IMR-90 (cell line): ENCODE measurements at regions not wholly inside any gene's neighbourhood (a gene's known extent, or its start where the extent isn't known, plus 50 kb on each side); places are given as distances from the start of the nearest gene placed in this dataset.

Experiments
- ATAC-seq: fragments of 200-7000 bp; cut with Tn5 transposase; 2 replicates; pipeline ENCODE4 v1.9.1; 2020; ENCODE audit warnings: low read depth, mild to moderate bottlenecking, moderate library complexity
- BruUV-seq: library from RNA; stranded (reverse); fragments of 400-500 nt; replicated peaks from 2 replicates; lab custom pipeline; 2021; lab: Mats Ljungman, UMichigan
- CTCF ChIA-PET: fragments of 300-600 bp; formaldehyde crosslinking; extraction: SDS; loops from one replicate; lab custom pipeline; 2021; ENCODE audit warnings: antibody characterized with exemption; lab: Yijun Ruan, JAX
- POLR2A ChIA-PET: fragments of 300-600 bp; sonication (Branson Sonifier 250); formaldehyde crosslinking; loops from one replicate; lab custom pipeline; 2022; ENCODE audit warnings: antibody characterized with exemption; ENCODE audit not compliant: unreplicated experiment; lab: Charles Lee
- DNase-seq: peaks from one replicate; pipeline ENCODE4 v3.0.0; 2013
- H2AFZ ChIP-seq: replicated peaks from 2 replicates; pipeline ENCODE3; 2013; ENCODE audit warnings: low read length, mild to moderate bottlenecking; ENCODE audit not compliant: poor library complexity
- H2AK5ac ChIP-seq: 2 replicates; pipeline ENCODE4 v1.6.1; 2013; ENCODE audit warnings: low read depth, low read length, inconsistent platforms
- H2AK9ac ChIP-seq: replicated peaks from 2 replicates; pipeline ENCODE3; 2013; ENCODE audit warnings: mild to moderate bottlenecking, low read depth, low read length, moderate library complexity; ENCODE audit not compliant: poor library complexity
- H2BK120ac ChIP-seq: 2 replicates; pipeline ENCODE4 v1.6.1; 2013; ENCODE audit warnings: low read depth, low read length, inconsistent platforms
- H2BK15ac ChIP-seq: 3 replicates; pipeline ENCODE4 v1.6.1; 2013; ENCODE audit warnings: low read depth, low read length, inconsistent platforms
- H2BK20ac ChIP-seq: 2 replicates; pipeline ENCODE4 v1.6.1; 2013; ENCODE audit warnings: low read depth, mild to moderate bottlenecking, inconsistent platforms, low read length, moderate library complexity
- H2BK5ac ChIP-seq: 2 replicates; pipeline ENCODE4 v1.6.1; 2013; ENCODE audit warnings: mild to moderate bottlenecking, low read depth, low read length, inconsistent platforms; ENCODE audit not compliant: poor library complexity, severe bottlenecking
- H3K14ac ChIP-seq: replicated peaks from 2 replicates; pipeline ENCODE4 v1.6.1; 2013; ENCODE audit warnings: low read depth, low read length, inconsistent platforms
- H3K18ac ChIP-seq: 2 replicates; pipeline ENCODE4 v1.6.1; 2013; ENCODE audit warnings: low read depth, low read length, control low read depth
- H3K23ac ChIP-seq: 2 replicates; pipeline ENCODE4 v1.6.1; 2013; ENCODE audit warnings: low read depth, low read length, inconsistent platforms
- H3K27ac ChIP-seq: 2 replicates; pipeline ENCODE4 v1.5.1; 2013; ENCODE audit warnings: mild to moderate bottlenecking, control low read depth, low read length; ENCODE audit not compliant: insufficient read depth
- H3K27me3 ChIP-seq: 2 replicates; pipeline ENCODE4 v1.6.1; 2013; ENCODE audit warnings: low read length; ENCODE audit not compliant: control insufficient read depth, insufficient read depth
- H3K36me3 ChIP-seq: 2 replicates; pipeline ENCODE4 v1.6.1; 2013; ENCODE audit warnings: low read length, mixed read lengths; ENCODE audit not compliant: control insufficient read depth, insufficient read depth
- H3K4ac ChIP-seq: 2 replicates; pipeline ENCODE4 v1.6.1; 2013; ENCODE audit warnings: low read depth, low read length, inconsistent platforms
- H3K4me1 ChIP-seq: 2 replicates; pipeline ENCODE4 v1.6.1; 2013; ENCODE audit warnings: low read length, mixed read lengths; ENCODE audit not compliant: control insufficient read depth, insufficient read depth
- H3K4me2 ChIP-seq: 2 replicates; pipeline ENCODE4 v1.6.1; 2013; ENCODE audit warnings: low read depth, mild to moderate bottlenecking, control low read depth, low read length, moderate library complexity
- H3K4me3 ChIP-seq: 2 replicates; pipeline ENCODE4 v1.5.1; 2013; ENCODE audit warnings: low read depth, mild to moderate bottlenecking, control low read depth, low read length, moderate library complexity; ENCODE audit not compliant: insufficient read depth
- H3K56ac ChIP-seq: 2 replicates; pipeline ENCODE4 v1.6.1; 2013; ENCODE audit warnings: low read length, inconsistent platforms; ENCODE audit not compliant: insufficient read depth; ENCODE audit errors: extremely low read depth
- H3K79me1 ChIP-seq, 2 experiments: 2 replicates each; pipeline ENCODE4 v1.6.1; 2013; ENCODE audit warnings: low read length in 2 of 2, inconsistent platforms in 1 of 2, low read depth in 1 of 2
- H3K9ac ChIP-seq: 2 replicates; pipeline ENCODE4 v1.6.1; 2013; ENCODE audit warnings: low read depth, low read length, control low read depth
- H3K9me1 ChIP-seq: 2 replicates; pipeline ENCODE4 v1.6.1; 2013; ENCODE audit warnings: low read length, inconsistent platforms; ENCODE audit not compliant: insufficient read depth
- H3K9me3 ChIP-seq: 2 replicates; pipeline ENCODE4 v1.6.1; 2013; ENCODE audit warnings: low read length; ENCODE audit not compliant: control insufficient read depth, insufficient read depth
- H4K20me1 ChIP-seq: 2 replicates; pipeline ENCODE4 v1.6.1; 2013; ENCODE audit warnings: low read length, inconsistent platforms; ENCODE audit not compliant: insufficient read depth
- H4K5ac ChIP-seq: 2 replicates; pipeline ENCODE4 v1.6.1; 2013; ENCODE audit warnings: mild to moderate bottlenecking, low read depth, low read length, control low read depth
- H4K8ac ChIP-seq, 2 experiments: 2 replicates each; pipeline ENCODE4 v1.6.1; 2013; ENCODE audit warnings: low read depth in 2 of 2, low read length in 2 of 2, control low read depth in 1 of 2, inconsistent platforms in 1 of 2
- H4K91ac ChIP-seq: 2 replicates; pipeline ENCODE4 v1.6.1; 2013; ENCODE audit warnings: low read depth, low read length, inconsistent platforms; ENCODE audit not compliant: insufficient read depth
- BHLHE40 ChIP-seq: fragments of 150-350 bp; IDR thresholded peaks from 2 replicates; pipeline ENCODE4 v1.6.1; 2016; ENCODE audit warnings: mild to moderate bottlenecking, low read depth, low read length
- CEBPB ChIP-seq: IDR thresholded peaks from 2 replicates; pipeline ENCODE4 v1.6.1; 2012; ENCODE audit warnings: low read depth, low read length, improper control_type of control experiment
- ELK1 ChIP-seq: fragments of 150-350 bp; IDR thresholded peaks from 2 replicates; pipeline ENCODE4 v1.6.1; 2016; ENCODE audit warnings: low read depth, mild to moderate bottlenecking, low read length, moderate library complexity, borderline replicate concordance
- FOS ChIP-seq: fragments of 150-350 bp; IDR thresholded peaks from 2 replicates; pipeline ENCODE4 v1.6.1; 2016; ENCODE audit warnings: low read depth, low read length
- MAFK ChIP-seq: IDR thresholded peaks from 2 replicates; pipeline ENCODE4 v1.6.1; 2012; ENCODE audit warnings: low read depth, low read length, improper control_type of control experiment
- MAZ ChIP-seq: IDR thresholded peaks from 2 replicates; pipeline ENCODE4 v1.6.1; 2012; ENCODE audit warnings: low read depth, mild to moderate bottlenecking, low read length, improper control_type of control experiment, moderate library complexity, borderline replicate concordance
- MXI1 ChIP-seq: IDR thresholded peaks from 2 replicates; pipeline ENCODE4 v1.6.1; 2012; ENCODE audit warnings: low read depth, mild to moderate bottlenecking, low read length, moderate library complexity, borderline replicate concordance
- NFE2L2 ChIP-seq: fragments of 150-350 bp; IDR thresholded peaks from 2 replicates; pipeline ENCODE4 v1.6.1; 2016; ENCODE audit warnings: low read depth, mild to moderate bottlenecking, low read length
- POLR2A ChIP-seq: IDR thresholded peaks from 2 replicates; pipeline ENCODE4 v1.6.1; 2012; ENCODE audit warnings: mild to moderate bottlenecking, low read depth, low read length
- RAD21 ChIP-seq: IDR thresholded peaks from 2 replicates; pipeline ENCODE4 v1.6.1; 2012; ENCODE audit warnings: low read length, improper control_type of control experiment
- RFX5 ChIP-seq: IDR thresholded peaks from 2 replicates; pipeline ENCODE4 v1.8.0; 2012; ENCODE audit warnings: low read depth, mild to moderate bottlenecking, low read length, moderate library complexity
- SMC3 ChIP-seq: fragments of 150-350 bp; IDR thresholded peaks from 2 replicates; pipeline ENCODE4 v1.6.1; 2016; ENCODE audit warnings: low read depth, mild to moderate bottlenecking, antibody characterized with exemption, low read length, moderate library complexity
- WGBS, 2 experiments: methylation state at CpG; one replicate each; pipeline versions ENCODE4 v1.1.5 to v1.1.7; 2013; ENCODE audit warnings: missing lambda C conversion rate in 2 of 2; ENCODE audit not compliant: insufficient read length in 1 of 2; ENCODE audit errors: extremely low coverage in 2 of 2; 5-methylcytosine and 5-hydroxymethylcytosine counted together
- dilution Hi-C: fragments of 300-500 bp; cut with HindIII; formaldehyde crosslinking; loops from one replicate; pipeline ENCODE4 v1.14.3; 2018; ENCODE audit warnings: low sequenced_read_pairs; ENCODE audit not compliant: unreplicated experiment
- in situ Hi-C: fragments of 300-500 bp; cut with MboI; formaldehyde crosslinking; loops from 3 replicates; pipeline ENCODE4 v1.14.3; 2019; ENCODE audit warnings: low sequenced_read_pairs, inconsistent platforms, mixed read lengths
- intact Hi-C: fragments of 100-400 bp; cut with micrococcal nuclease; formaldehyde crosslinking; loops from 2 replicates; pipeline ENCODE4 v1.10.0; 2022
- TF ChIP-seq, protein P1 (sequence below): fragments of 150-350 bp; IDR thresholded peaks from 2 replicates; pipeline ENCODE4 v1.6.1; 2017; ENCODE audit warnings: mild to moderate bottlenecking, antibody characterized with exemption, low read length, low read depth

DNA sequence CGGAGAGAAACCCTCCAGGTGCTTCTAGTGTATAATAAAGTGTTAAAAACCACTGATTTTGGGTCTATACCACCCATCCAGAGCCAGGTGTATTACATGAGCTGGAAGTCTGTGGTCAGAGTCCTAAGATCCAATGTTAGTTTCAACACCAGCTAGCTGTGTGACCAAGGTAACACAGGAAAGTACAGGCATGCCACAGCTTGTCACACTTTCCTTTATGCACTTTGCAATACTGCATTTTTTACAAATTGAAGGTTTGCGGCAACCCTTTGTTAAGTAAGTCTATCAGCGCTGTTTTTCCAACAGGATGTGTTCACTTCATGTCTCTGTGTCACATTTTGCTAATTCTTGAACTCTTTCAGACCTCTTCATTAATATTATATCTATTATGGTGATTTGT is 201.3 kb upstream of the PRICKLE2 start:
- Histone ChIP-seq H2AFZ (no peak overlapping the region), H4K20me1 (no peaks in the 10 kb centered on the region), H3K36me3 (no peaks in the 10 kb centered on the region), H3K18ac (no peak overlapping the region), H2BK120ac (no peak overlapping the region), H3K4me2 (no peak overlapping the region), H3K9ac (no peak overlapping the region), H3K9me1 (no peaks in the 10 kb centered on the region), H3K79me1 (no peaks in the 10 kb centered on the region), H4K5ac (no peak overlapping the region), H2BK15ac (no peak overlapping the region), H3K27ac (no peak overlapping the region), H3K56ac (no peak overlapping the region), H3K14ac (no peak overlapping the region), H2BK5ac (no peak overlapping the region), H4K91ac (no peak overlapping the region), H3K4me3 (no peak overlapping the region), H3K23ac (no peak overlapping the region), H3K4ac (no peak overlapping the region), H4K8ac (no peak overlapping the region), H3K9me3 (peaks cover 4% of the 10 kb centered on the region), H2AK9ac (no peak overlapping the region), H2BK20ac (no peak overlapping the region), H3K4me1 (no peaks in the 10 kb centered on the region; the same call in 1 of the 2 replicates), H2AK5ac (no peak overlapping the region), H3K27me3 (no peaks in the 10 kb centered on the region)
- no TSS peak for BruUV-seq
- no peak for DNase-seq
- no peak for ATAC-seq
- no CpG with 5 or more reads among the region's 3 CpGs for WGBS, 2 experiments
- intact Hi-C loops = no loop called here
- POLR2A ChIA-PET = no interaction called here
- dilution Hi-C loops = no loop called here
- in situ Hi-C loops = no loop called here
- TF ChIP-seq, protein P1, sequence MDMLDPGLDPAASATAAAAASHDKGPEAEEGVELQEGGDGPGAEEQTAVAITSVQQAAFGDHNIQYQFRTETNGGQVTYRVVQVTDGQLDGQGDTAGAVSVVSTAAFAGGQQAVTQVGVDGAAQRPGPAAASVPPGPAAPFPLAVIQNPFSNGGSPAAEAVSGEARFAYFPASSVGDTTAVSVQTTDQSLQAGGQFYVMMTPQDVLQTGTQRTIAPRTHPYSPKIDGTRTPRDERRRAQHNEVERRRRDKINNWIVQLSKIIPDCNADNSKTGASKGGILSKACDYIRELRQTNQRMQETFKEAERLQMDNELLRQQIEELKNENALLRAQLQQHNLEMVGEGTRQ = no peak
- TF ChIP-seq MXI1 = no peak
- TF ChIP-seq MAFK = no peak
- TF ChIP-seq SMC3 = no peak
- TF ChIP-seq NFE2L2 = no peak
- no peak for TF ChIP-seq RFX5
- TF ChIP-seq BHLHE40 = no peak
- no peak for TF ChIP-seq MAZ
- TF ChIP-seq POLR2A = no peak
- TF ChIP-seq CEBPB = no peak
- no peak for TF ChIP-seq FOS
- no peak for TF ChIP-seq RAD21
- no peak for TF ChIP-seq ELK1
- CTCF ChIA-PET = interaction anchor here (1.1 kb wide), 1 partner anchor 160 kb away, joined by 5 read pairs; no protein-coding TSS in a partner anchor
